ENCODE measurements at regions not wholly inside any gene's neighbourhood (a gene's known extent, or its start where the extent isn't known, plus 50 kb on each side); places are given as distances from the start of the nearest gene placed in this dataset.
"Not testable (repeated sequence)": the region's sequence is repeated elsewhere in the genome, so short reads cannot be mapped to it uniquely, and the experiment has no call there.

GRCh38 chr4:69013933-69014332, 62.3 kb upstream of the UGT2A3 start:
- not testable (repeated sequence) for TF ChIP-seq CTCF (IDR thresholded peaks at IDR 0.05; ENCODE audit: low read length); EZH2 (IDR thresholded peaks at IDR 0.05; ENCODE audit: borderline replicate concordance, low read length)
